AG04450 (cell line): ENCODE measurements at regions not wholly inside any gene's neighbourhood (a gene's known extent, or its start where the extent isn't known, plus 50 kb on each side); places are given as distances from the start of the nearest gene placed in this dataset.

ENCODE experiments used
- CTCF ChIA-PET: fragments of 300-600, 350-600 bp; formaldehyde crosslinking; extraction: SDS; loops from one replicate; lab custom pipeline; 2022; ENCODE audit warnings: antibody characterized with exemption, inconsistent platforms; lab: Charles Lee
- POLR2A ChIA-PET: fragments of 350-600 bp; formaldehyde crosslinking; extraction: SDS; loops from one replicate; lab custom pipeline; 2021; ENCODE audit warnings: antibody characterized with exemption, inconsistent platforms; lab: Yijun Ruan, JAX
- DNase-seq: peaks from one replicate; pipeline ENCODE4 v3.0.0-alpha.2; 2011; ENCODE audit warnings: low read depth, low spot score
- H3K27ac ChIP-seq: one replicate; pipeline ENCODE4 v1.5.1; 2012; ENCODE audit warnings: low read depth, low read length, control low read depth
- H3K27me3 ChIP-seq: one replicate; pipeline ENCODE4 v1.6.0; 2012; ENCODE audit warnings: low read length; ENCODE audit not compliant: control insufficient read depth, insufficient read depth
- H3K4me3 ChIP-seq: 2 replicates; pipeline ENCODE4 v1.5.1; 2011; ENCODE audit warnings: mild to moderate bottlenecking, low read depth, low read length, control low read depth
- H3K9me3 ChIP-seq: 2 replicates; pipeline ENCODE4 v1.5.1; 2012; ENCODE audit warnings: low read length; ENCODE audit not compliant: control insufficient read depth, insufficient read depth
- TF ChIP-seq, protein P1 (sequence below): IDR thresholded peaks from 2 replicates; pipeline ENCODE4 v1.5.1; 2011; ENCODE audit warnings: low read depth, low read length, control low read depth, inconsistent platforms

- TF ChIP-seq, protein P1, sequence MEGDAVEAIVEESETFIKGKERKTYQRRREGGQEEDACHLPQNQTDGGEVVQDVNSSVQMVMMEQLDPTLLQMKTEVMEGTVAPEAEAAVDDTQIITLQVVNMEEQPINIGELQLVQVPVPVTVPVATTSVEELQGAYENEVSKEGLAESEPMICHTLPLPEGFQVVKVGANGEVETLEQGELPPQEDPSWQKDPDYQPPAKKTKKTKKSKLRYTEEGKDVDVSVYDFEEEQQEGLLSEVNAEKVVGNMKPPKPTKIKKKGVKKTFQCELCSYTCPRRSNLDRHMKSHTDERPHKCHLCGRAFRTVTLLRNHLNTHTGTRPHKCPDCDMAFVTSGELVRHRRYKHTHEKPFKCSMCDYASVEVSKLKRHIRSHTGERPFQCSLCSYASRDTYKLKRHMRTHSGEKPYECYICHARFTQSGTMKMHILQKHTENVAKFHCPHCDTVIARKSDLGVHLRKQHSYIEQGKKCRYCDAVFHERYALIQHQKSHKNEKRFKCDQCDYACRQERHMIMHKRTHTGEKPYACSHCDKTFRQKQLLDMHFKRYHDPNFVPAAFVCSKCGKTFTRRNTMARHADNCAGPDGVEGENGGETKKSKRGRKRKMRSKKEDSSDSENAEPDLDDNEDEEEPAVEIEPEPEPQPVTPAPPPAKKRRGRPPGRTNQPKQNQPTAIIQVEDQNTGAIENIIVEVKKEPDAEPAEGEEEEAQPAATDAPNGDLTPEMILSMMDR: no peak
- CTCF ChIA-PET: no interaction called here
- H3K4me3 ChIP-seq: no peak overlapping the region
Measured at GRCh38 chr16:55988013-55988412, 112.8 kb upstream of the CES5A start.

GRCh38 chr16:55982597-55982996 lies 107.4 kb upstream of the CES5A start:
- TF ChIP-seq, protein P1: no peak
- POLR2A ChIA-PET: no interaction called here

More at GRCh38 chr16:55988013-55988412, 112.8 kb upstream of the CES5A start:
- POLR2A ChIA-PET: no interaction called here
- H3K27me3 ChIP-seq: no peaks in the 10 kb centered on the region
- H3K9me3 ChIP-seq: peaks cover 9% of the 10 kb centered on the region; the same call in 1 of the 2 replicates
- no peak overlapping the region for H3K27ac ChIP-seq
- no peak for DNase-seq

GRCh38 chr16:55981557-55981956 lies 106.4 kb upstream of the CES5A start:
- TF ChIP-seq, protein P1: no peak
- no peak for DNase-seq

More at GRCh38 chr16:55982597-55982996, 107.4 kb upstream of the CES5A start:
- Histone ChIP-seq H3K27ac (no peak overlapping the region), H3K9me3 (no peaks in the 10 kb centered on the region), H3K4me3 (no peak overlapping the region), H3K27me3 (no peaks in the 10 kb centered on the region)
- CTCF ChIA-PET: no interaction called here
- no peak for DNase-seq

GRCh38 chr16:55976815-55977214 lies 101.6 kb upstream of the CES5A start:
- Histone ChIP-seq H3K27me3 (no peaks in the 10 kb centered on the region), H3K27ac (no peak overlapping the region), H3K9me3 (no peaks in the 10 kb centered on the region), H3K4me3 (no peak overlapping the region)
- ChIA-PET CTCF (interaction anchor here (1.9 kb wide), 1 partner anchor 342 kb away, joined by 6 read pairs; no protein-coding TSS in a partner anchor), POLR2A (no interaction called here)
- TF ChIP-seq, protein P1: no peak
- no peak for DNase-seq

More at GRCh38 chr16:55981557-55981956, 106.4 kb upstream of the CES5A start:
- ChIA-PET POLR2A (no interaction called here), CTCF (no interaction called here)
- no peak overlapping the region for H3K27ac ChIP-seq
- H3K4me3 ChIP-seq: no peak overlapping the region
- no peaks in the 10 kb centered on the region for H3K9me3 ChIP-seq
- H3K27me3 ChIP-seq: no peaks in the 10 kb centered on the region

DNA sequence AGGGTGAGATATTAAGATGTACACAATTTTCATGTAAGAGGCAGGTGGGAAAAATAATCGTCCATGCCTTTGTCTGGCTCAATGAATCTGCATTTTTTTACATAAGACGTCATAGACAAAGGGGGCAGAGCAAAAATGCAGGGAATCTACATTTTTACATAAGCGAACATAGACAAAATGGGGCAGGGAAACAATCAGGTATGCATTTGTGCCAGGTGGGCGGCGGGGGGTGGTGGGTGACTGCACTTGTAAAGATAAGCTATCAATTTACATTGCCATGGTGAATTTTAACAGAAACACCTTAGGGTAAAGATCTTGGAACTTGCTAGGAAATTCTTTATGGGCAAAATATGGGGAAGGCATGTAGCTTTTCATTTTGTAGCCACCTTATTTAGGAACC lies 96.3 kb upstream of the CES5A start:
- DNase-seq: no peak
- Histone ChIP-seq H3K9me3 (no peaks in the 10 kb centered on the region), H3K27ac (no peak overlapping the region), H3K27me3 (no peaks in the 10 kb centered on the region), H3K4me3 (no peak overlapping the region)
- TF ChIP-seq, protein P1: no peak
- POLR2A ChIA-PET: no interaction called here
- CTCF ChIA-PET: no interaction called here
